HG02588 (cell line): ENCODE measurements at regions not wholly inside any gene's neighbourhood (a gene's known extent, or its start where the extent isn't known, plus 50 kb on each side); places are given as distances from the start of the nearest gene placed in this dataset.
"Not testable (repeated sequence)": the region's sequence is repeated elsewhere in the genome, so short reads cannot be mapped to it uniquely, and the experiment has no call there.

Source experiments
- ATAC-seq: cut with Tn5 transposase; IDR thresholded peaks from one replicate; pipeline ENCODE4 v1.9.1; 2021; ENCODE audit warnings: mild to moderate bottlenecking, moderate library complexity; ENCODE audit not compliant: unreplicated experiment

DNA sequence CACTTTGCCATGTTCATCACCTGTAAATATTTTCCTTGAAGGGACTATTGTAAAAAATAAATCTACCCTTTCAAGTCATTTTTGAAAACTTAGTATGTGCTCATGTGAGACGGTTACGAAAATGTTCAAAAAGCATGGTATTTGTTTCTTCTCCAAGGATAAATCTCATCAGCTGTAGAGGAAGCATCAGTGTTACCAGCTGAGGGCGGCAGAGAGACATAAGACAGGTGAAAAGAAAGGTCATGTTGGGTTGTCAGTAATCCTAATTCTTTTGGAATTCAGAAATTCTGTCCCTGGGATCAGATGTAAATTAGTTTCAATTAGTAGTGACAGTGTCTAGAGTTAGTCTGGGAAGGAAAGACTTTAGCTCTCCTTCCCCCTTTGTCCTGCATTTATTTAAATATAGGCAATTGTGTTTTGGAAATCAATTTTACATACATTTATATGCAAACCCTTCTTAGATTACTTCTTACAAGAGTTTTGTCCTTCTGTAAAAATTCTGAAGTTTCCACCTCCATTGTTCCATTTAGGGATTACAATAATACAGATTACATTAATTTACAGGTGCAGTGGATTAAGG is 791.9 kb upstream of the CDH6 start:
- ATAC-seq: no peak

DNA sequence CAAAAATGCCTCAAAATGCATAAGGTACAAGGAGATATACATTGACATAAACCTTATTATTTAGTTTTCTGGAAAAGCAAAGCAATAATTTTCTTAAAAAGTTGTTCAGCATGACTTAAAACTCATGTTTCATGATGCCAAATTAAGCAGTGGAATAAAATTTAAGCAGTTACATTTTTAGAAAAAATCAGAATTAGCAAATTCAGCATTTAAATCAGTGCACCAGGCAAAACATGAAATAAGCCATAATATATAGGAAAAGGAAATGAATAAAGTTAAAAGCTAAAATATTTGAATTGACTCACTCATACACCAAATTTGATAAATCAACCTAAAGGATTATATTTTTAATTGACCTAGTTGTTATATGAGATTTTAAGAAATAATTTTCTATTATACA is 795.1 kb upstream of the CDH6 start:
- no peak for ATAC-seq

DNA sequence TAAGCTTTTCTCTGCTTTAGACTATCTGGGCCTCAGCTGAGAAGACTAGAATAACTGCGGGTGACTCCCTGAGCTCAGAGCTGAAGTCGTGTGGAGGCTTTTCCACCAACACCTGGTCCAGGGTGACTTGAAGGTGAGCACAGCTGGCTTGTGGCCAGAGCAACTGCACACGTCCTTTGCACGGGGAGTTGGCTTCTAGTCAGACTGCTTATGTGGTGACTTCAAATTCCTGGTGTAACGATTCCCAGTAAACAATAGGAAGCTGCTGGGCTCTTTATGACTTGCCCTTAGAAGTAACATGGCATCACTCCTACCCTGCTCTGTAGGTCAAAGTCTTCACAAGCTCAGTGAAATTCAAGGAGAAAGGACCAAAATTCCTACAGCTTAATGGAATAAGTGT is 800.6 kb upstream of the CDH6 start:
- ATAC-seq: no peak

DNA sequence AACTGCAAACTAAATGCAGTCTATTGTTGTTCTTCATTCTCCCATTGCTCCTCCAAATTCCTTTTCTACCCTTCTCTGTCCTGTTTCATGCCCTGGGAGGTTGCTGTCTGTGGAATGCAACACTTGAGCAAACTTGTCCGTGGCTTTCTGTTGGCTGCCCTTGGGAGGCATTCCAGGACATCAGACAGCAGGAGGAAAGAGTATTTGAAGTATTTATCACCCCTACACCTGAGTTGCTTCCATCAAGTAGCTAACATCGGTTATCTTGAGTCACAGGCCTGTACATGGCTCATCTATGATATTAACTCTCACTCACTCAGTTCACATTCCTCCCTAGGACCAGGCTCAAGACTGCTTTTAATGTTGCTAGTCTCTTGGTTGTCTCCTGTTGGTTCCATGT is 803.4 kb upstream of the CDH6 start:
- no peak for ATAC-seq

DNA sequence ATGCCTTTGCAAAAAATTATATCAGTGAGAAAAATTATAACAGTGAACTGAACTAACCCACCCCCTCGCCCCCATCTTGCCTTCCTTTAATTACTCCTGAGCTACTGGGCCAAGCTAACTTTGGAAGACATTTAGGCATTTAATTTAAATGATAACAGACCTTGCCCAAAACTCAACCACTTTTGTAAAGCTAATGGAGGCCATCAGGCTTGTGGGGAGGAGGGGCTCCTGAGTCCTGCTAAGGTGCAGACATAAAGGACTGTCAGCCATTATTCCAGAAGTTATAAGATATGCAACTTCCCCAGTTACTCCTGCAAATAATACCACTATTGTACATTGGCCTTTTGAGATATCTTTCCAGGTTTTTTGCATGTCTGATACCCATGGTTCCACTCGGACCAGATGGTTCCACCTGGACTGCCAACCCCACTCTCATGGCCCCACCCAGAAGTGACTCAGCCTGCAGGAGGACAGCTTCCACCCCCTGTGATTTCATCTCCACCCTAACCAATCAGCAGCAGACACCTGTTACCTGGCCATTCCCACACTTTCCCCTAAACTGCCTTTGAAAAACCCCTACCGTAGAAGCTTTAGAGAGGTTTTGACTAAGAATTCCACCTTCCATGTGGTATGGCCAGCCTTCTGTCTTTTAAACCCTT is 805.4 kb upstream of the CDH6 start:
- ATAC-seq: no peak

DNA sequence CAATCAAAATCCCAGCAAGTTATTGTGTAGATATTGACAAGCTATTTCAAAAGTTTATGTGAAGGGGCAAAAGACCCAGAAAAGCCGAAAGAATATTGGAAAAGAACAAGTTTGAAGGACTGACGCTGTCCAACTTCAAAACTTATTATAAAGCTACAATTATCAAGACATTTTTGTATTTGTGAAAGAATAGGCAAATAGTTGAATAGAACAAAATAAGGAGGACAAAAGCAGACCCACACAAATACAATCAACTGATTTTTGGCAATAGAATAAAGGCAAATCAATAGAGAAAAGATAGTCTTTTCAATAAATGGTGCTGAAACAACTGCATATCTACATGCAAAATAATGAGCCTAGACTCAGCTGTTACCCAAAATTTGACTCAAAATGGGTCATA is 807.7 kb upstream of the CDH6 start:
- no peak for ATAC-seq

DNA sequence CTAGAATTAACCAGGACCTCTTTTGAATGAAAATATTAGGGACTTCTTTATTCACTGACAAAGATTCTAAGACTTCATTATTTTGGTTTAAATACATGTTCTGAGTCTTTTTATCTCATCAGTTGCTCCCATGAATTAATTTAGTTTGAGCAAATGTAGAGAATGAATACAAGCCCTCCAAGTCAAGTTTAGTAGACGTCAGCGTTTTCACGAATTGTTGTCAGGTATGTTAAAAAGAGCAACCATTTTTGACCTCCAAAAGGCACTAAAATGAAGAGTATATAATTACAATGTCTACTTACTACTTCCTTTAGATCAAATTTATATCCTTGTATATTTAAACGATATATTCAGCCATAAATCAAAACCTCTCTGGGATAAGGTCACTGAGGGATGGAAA is 809.3 kb upstream of the CDH6 start:
- ATAC-seq: no peak

DNA sequence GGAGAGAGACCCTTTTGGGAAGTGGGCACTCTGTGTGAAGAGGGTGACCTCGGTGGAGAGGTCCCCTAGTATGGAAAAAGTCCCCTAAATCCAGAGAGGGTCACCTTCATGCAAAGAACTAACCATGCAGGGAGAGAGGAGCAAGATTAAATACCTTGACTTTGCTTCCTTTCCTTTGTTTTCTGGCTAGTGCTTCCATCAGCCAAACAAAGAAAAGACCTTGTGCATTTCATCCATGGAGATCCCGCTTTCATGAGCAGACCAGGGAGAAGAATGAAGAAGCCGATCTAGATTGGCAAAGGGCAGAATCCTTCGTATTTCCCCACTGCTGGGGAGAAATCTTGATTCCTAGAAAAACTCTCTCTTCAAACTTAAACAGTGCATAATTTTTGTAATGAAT is 813.3 kb upstream of the CDH6 start:
- no peak for ATAC-seq

DNA sequence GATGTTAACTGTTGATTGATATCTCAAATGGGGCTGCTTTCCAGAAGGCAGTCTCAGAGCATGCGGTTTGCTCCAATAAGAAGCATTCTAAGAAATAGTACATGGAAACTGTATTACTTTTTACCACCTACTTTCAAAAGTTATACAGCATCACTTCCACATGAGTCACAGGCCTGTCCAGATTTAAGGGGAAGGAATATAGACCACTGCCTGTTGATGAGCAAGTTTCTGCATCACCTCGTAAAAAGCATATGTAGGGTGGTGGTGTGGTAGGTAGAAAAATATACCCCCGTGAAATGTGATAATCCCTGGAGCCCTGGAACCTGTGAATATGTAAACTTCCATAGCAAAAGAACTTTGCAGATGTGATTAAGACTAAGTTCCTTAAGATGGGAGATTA is 816.6 kb upstream of the CDH6 start:
- no peak for ATAC-seq

DNA sequence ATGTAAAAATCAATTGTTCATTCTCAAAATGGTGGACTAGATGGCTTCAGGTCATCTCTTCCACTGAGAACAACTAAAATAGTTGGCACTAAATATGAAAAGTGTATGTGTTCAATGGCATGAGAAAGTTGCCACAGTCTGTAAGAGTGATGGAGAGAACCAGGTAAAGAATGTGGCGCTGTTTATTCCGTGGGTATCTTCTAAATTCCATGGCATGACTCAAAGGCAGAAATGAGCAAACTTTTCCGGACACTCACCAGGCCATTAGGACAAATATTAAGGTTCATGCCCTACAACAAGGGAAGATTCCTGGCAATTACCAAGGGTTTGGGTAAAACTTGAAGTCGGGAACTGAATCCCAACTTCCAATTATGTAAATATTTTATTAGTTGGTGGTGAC is 825.4 kb upstream of the CDH6 start:
- ATAC-seq: no peak

DNA sequence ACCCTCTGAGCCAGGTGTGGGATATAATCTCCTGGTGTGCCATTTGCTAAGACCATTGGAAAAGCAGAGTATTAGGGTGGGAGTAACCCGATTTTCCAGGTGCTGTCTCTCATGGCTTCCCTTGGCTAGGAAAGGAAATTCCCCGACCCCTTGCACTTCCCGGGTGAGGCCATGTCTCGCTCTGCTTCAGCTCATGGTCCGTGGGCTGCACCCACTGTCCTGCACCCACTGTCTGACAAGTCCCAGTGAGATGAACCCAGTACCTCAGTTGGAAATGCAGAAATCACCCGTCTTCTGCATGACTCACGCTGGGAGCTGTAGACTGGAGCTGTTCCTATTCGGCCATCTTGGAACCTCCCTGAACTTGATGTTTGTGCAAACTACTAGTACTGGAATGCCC is 828.5 kb upstream of the CDH6 start:
- ATAC-seq: not testable (repeated sequence)

DNA sequence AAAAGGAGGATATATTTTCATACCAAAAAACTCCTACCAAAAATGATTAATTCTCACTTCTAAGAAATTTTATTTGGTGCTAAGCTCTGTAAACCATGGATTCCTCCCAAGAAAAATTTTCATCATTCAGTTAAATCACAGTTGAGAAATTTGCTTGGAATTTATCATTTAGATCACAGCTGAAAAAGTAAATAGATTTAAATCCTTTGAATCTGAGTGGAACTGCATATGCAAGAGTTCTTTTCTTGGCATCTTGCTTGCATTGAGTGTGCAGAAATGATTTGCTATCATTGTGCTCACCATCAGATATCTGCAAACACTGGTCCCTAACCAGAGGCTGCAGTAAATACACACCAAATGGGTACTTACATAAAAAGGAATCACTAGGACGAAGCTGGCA is 836.1 kb upstream of the CDH6 start:
- no peak for ATAC-seq

DNA sequence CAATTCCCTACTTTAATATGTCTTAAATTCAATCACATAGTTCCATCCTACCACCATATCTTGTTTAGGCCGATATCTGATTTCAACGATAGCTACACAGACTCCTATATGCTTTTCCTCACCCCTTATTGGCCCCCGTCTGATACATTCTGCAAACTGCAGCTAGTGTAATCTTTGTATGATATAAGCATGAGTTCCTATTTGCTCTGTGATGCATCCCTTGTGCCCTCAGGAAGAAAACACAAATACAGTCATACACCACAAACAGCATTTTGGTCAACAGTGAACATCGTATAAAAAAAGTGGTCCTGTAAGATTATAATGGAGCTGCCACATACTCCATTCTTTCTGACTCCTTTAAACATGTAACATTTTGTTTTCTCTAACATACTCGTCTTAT is 837.8 kb upstream of the CDH6 start:
- ATAC-seq: no peak

DNA sequence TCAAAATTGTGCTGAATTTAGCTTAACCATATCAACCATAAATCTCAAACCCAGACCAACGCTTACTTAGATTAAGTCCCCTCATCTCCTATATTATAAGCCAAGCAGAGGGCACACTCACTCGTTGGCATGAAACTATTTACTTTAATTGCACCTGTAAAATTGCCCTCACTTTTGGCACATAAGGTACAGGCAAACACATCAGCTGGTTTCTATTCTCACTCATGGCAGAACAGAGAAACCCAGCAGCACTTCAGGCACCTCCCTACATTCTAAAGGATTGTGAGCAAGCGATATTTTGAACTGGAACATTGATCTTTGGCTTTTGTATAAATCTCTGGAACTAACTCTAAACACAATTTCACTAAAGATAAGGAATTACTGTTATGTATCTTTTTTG is 845.6 kb upstream of the CDH6 start:
- ATAC-seq: no peak

DNA sequence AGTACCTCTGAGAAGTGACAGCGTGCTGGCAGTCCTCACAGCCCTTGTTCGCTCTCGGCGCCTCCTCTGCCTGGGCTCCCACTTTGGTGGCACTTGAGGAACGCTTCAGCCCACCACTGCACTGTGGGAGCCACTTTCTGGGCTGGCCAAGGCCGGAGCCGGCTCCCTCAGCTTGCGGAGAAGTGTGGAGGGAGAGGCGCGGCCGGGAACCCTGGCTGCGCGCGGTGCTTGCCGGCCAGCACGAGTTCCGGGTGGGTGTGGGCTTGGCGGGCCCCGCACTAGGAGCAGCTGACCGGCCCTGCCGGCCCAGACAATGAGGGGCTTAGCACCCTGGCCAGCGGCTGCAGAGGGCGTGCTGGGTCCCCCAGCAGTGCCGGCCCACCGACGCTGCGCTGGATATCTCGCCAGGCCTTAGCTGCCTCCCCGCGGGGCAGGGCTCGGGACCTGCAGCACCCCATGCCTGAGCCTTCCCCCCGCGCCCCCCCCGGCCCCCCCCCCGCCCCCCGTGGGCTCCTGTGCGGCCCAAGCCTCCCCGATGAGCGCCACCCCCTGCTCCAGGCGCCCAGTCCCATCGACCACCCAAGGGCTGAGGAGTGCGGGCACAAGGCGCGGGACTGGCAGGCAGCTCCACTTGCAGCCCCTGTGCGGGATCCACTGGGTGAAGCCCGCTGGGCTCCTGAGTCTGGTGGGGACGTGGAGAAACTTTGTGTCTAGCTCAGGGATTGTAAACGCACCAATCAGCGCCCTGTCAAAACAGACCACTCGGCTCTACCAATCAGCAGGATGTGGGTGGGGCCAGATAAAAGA is 847.7 kb upstream of the CDH6 start:
- ATAC-seq: not testable (repeated sequence)

DNA sequence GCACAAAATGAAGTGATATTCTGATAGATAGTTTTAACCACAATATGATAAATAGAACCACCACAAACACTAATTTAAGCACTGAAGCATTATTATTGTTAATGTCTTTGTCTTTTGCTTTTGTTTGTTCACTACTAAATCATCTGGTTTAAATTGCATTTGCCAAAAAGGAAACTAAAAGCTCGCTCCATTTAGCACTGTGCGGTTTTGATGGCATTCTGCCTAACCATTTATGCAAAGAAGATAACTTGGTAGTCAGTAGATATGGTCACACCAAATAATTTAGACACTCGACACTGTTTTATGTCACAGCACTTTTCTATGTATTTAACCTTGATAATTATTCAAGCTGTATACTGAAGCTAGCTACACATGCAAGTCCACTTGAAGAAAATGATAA is 849.8 kb upstream of the CDH6 start:
- no peak for ATAC-seq

DNA sequence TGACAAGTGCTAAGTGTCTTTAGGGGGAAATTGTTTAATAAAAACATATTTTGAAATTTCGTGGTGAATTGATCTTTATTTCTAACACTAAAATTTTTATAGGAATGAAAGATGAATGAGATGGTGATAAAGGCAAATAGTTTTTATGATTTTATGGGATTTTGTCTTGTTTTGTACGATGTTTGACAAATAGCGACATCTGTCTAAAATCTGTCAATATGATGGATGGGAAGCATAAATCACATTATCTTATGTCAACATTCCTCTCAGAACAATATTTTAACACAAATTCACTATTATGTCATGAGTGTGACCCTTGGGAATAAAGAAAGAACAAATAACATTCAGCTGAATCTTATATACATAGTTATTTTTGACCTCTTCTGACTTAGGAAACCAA is 852.0 kb upstream of the CDH6 start:
- ATAC-seq: no peak

DNA sequence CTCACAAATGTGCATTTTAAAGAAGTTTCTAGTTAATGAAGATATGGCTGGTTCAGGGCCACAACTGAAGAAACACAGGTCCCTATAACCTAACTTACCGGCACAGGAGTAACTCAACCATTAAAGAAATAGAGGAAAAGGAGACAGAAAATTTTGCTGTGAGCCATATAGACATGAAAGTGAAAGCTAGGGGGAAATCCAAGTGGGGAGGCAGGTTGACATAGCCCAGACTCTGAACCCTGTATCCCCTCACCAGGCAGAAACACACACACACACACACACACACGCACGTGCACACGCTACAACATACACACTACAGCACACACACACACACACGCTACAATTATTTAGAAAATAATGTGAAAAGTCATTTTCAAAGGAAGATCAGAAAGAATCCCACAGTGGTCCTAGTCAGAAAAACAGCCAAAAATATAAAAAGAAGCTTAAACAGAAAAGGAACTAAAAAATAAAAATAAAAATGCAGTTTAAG is 856.4 kb upstream of the CDH6 start:
- no peak for ATAC-seq

DNA sequence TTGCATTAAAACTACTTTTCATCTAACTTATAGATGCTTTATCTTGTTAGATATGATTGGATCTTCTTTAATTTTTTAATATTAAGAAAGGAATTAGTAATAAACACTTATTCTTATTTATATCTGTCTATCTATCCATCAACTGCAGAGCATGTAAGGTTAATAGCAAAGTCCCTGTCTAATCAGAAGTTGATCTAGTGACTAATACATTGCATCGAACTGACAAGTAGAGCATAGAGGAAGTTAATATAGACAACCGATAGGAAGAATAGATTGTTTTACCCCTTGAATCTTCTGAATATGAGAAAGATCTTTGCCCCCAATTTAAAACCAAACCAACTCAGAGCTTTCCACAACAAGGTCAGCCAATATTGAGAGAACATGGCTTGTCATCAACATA is 862.0 kb upstream of the CDH6 start:
- ATAC-seq: no peak

DNA sequence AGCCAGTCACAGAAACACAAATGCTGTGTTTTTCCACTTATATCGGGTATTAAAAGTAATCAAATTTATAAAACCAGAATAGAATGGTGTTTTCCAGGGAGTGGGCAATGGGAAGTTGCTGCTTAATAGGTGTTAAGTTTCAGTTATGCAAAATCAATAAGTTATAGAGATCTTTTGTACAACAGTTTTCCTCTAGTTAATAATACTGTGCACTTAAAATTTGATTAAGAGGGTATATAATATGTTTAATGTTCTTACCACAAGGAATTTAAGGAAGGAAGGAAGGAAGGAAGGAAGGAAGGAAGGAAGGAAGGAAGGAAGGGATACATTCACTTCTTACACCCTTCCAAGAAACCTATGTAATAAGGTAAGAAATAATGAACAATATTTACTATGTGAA is 867.7 kb upstream of the CDH6 start:
- no peak for ATAC-seq

DNA sequence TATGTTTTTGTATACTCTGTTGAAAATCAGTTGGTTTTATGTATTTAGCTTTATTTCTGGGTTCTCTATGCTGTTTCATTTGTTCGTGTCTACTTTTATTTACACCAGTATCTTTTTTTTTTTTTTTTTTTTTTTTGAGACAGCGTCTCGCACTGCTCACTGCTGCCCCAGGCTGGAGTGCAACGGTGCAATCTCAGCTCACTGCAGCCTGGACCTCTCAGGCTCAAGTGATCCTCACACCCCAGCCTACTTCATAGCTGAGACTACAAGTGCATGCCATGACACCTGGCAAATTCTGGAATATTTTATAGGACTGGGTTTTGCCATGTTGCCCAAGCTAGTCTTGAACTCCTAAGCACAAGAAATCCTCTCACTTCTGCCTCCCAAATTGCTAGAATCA is 869.4 kb upstream of the CDH6 start:
- no peak for ATAC-seq

DNA sequence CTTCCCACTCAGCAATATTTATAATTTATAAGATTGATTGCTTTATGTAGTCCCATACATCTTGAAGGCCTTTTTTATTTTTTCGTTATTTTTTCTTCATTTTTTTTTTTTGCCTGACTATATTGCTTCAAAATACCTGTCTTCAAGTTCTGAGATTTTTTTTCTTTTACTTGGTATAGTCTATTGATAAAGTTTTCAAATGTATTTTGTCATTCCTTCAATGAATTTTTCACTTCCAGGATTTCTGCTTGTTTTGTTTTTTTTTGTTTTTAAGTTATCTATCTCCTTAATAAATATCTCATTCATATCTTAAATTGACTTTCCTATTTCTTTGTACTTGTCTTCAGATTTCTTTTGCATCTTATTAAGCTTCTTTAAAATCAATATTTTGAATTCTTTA is 905.6 kb upstream of the CDH6 start:
- no peak for ATAC-seq
